Stimulated activated CD4-positive, alpha-beta T cell treated with anti-CD3 and anti-CD28 coated beads, Interleukin-4, amount 100 ng/mL, for 48 hours (primary cell): ENCODE measurements at regions not wholly inside any gene's neighbourhood (a gene's known extent, or its start where the extent isn't known, plus 50 kb on each side); places are given as distances from the start of the nearest gene placed in this dataset.
"Not testable (repeated sequence)": the region's sequence is repeated elsewhere in the genome, so short reads cannot be mapped to it uniquely, and the experiment has no call there.

Experiments
- DNase-seq, 2 donors: peaks; one replicate each; pipeline ENCODE4 v3.0.0-alpha.2; 2020; ENCODE audit warnings: low read depth in 2 of 2

DNA sequence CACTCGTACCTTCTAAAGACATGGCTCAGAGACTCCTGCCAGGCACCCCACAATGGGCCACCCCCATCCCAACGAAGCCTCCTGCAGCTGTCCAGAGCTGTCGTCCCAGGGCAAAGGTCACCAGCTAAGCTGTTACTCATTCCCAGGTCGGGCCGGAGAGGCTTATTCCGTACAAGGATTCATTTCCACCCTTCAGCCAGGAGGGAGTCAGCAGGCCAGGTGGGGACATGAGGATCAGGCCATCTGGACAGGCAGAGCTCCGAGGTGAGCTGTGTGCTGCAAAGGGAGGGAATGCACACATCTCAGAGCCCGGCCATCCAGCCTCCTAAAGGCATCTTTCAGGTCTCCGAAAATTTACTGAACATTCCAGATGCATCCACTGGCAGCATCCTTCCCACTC, 63.9 kb upstream of the NANOS1 start:
- DNase-seq: no peak

DNA sequence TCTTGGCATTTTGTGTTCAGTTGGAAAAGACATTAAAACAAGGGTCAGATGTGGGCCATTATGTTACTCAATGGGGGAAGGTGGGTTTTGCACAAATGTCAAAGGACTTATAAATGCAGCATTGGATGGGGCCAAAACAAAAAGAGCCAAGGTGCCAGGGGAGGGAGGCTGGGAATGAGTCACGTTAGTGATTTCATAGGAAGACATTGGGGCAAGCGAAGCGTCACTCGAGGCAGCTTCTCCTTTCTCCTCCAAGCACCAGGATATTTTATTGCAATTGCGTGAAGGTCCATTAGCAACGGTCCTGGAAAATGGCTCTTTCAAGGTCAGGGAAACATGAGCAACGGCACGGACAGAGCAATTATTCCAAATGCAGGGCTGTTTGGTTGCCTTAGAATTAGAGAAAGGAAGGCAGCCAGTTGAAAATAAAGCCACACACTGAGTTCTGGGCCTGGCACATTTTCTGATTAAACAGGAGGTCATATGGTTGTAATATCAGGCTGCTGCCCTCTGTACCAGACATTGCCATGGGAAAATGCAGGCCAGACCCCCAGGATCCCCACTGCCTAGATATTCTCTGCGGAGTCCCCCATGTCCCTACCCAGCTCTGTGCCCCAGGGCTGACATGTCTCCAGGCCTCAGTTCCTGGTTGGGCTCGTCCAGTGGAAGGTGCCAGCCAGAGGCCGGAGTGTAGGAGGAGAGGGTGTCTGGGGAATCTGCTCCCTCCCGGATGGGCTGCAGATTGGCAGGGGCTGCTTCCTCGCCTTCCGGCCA, 63.3 kb upstream of the NANOS1 start:
- no peak for DNase-seq

DNA sequence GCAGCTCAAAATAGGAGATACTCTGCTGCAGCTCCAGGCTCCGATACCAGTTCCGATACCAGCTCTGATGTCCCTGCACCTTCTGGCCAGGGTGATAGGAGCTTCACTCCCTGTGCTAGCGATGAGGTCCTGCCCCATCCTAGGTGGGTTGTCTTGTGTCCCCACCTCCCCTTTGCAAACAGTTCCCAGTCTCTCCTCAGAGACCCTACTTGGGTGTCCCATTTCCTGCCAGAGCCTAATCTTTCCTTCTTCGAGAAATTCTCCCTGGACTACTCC, 62.7 kb upstream of the NANOS1 start:
- DNase-seq: no peak

DNA sequence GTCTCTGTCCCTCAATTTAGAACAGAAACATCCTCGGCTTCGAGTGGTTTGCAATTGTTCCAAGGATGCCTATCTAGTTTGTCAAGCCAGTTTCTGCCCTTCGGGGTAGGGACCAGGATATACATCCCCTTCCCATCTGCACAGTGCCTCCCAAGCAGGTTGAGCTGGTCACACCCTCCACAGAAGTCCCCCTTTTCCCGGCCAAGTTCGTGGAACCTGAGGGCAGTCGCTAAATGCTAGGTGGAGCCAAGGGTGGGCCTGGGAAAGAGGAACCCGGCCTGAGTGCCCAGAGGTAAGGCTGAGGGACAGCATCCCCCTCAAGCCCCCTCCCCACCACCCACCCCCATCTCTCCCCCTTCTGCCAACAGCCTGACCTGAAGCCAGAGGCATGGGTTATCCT, 62.4 kb upstream of the NANOS1 start:
- DNase-seq: no peak

DNA sequence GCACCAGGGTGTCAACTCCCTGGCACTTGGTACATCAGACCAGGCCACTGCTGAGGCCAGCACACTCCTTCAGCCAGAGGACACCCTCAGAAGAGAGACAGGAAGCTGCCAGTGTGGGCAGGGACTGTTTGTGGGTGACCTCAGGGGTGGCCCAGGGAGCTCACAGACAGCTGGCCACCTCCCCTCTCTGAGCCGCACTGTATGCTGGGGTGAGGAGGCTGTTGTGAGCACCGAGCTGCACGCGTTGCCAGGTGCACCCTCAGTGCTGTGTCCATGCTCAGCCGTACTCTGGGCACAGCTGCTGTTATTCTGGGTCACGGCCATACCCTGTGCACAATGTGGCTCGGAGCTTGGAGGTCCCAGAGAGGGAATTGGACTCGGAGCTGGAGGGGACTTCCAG, 61.5 kb upstream of the NANOS1 start:
- DNase-seq: no peak

DNA sequence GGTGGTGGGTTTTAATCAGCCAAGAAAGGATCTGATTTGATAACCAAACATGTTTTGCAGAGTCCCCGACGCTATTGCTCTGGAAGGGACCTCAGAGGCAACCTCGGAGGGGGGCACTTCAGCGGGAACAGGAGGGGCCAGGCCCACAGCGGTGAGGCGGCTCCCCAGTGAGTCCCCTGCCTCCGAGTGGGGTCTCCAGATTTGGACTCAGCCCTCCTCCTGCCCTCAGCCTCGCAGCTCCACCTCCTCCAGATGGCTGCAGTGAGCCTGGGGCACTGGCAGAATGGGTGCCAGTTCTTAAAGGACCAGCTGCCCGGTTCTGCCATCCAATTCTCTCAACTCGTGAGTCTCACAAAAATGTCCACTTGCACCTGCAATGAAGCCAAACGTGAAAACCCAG, 61.0 kb upstream of the NANOS1 start:
- DNase-seq: no peak

DNA sequence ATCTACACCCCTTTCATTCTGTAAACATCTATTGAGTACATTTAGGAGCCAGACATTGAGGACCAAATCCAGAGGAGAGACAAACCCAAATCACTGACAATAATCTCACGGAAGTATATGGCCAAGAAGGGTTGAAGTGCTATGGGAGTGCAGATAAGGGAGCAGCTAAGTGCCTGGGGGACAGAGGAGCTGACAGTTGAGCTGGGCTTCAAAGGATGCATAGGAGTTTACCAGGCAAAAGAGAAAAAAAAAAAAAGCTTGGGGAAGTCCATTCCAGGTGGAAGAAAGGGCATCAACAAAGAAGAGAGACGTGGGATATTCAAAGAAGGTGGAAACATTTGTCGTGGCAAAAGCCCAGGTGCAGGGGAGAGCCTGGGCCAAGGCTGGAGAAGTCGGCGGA, 60.5 kb upstream of the NANOS1 start:
- no peak for DNase-seq

DNA sequence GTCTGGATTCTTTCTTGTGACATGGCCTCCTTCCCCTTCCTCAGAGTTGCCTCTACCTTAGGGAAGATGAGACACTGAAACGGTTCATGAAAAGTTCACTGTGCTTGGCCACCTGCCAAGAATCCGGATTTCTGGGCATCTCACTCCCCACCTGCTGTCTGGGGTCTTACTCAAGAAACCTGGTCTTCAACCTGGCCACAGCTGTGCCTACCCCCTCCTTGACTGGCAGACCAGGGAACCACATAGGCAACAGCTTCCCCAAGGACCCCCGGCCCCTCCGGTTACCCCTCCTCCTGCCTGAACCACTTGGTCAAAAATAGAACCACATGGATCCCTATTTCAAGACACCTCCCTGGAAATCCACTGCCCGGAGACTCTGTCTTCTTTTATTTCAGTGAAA, 58.7 kb upstream of the NANOS1 start:
- no peak for DNase-seq

DNA sequence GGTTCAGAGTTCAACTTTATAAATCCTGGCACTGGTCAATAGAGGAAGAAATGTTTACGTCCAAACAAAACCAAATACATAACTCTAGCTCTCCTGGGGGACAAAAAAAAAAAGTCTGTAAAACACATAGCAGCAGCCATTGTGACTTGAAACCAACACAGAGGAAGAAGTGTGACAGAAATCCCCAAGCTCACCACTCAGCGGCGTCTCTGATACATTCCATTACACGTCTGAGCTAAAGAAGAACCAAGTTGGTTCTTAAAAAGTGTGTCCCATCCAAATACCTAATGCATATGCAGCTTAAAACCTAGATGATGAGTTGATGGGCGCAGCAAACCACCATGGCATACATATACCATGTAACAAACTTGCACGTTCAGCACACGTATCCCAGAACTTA, 58.3 kb upstream of the NANOS1 start:
- no peak for DNase-seq

DNA sequence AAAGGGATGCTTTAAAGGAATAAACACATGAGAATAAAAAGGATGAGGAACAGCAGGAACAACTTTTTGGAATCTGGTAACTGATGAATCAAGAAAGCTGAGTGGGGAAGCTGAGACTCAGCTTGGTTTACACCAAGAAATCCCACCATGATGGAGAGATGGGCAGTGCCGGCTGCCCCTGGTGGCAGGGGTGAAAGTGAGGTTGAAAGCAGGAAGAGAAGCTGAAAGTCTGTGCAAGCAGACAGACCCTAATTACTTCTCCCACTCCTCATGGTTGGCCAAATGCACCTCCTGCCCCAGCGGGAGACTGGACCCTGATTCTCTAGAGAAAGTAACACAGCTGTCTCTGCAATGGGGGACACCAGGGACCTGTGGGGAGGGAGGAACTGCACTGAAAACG, 57.6 kb upstream of the NANOS1 start:
- no peak for DNase-seq

DNA sequence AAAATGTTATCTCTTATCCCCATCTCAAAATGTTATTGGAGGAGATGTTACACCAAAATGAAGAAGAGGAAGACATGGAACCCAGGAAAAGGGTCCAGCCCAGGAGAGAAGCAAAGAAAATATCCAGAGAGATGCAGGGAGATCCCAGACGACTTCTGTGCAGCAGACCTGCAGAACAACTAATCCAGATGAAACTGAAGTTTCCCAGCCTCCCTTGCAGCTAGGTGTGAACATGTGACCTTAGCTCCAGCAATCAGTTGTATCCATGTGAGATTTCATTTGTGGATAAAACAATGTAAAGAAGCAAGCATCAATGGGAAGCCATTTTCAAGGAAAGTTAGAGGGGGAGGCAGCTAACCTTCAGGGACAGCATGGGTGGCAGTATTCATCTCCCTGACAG, 55.8 kb upstream of the NANOS1 start:
- no peak for DNase-seq

DNA sequence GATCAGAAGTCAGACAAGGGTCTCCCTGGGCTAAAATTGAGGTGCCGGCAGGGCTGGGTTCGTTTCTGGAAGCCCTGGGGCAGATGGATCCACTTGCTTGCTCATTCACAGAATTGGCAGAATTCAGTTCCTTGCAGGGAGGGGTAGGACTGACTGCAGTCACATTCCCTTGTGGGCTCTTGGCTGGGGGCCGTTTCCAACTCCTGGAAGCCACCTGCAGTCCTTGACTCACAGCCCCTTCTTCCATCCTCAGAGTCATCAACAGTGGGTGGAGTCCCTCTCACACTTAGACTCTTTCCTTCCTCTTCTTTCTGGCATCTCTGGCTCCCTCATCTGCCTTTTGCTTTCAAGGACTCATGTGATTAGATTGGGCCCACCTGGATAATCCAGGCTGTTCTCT, 54.6 kb upstream of the NANOS1 start:
- DNase-seq: no peak

DNA sequence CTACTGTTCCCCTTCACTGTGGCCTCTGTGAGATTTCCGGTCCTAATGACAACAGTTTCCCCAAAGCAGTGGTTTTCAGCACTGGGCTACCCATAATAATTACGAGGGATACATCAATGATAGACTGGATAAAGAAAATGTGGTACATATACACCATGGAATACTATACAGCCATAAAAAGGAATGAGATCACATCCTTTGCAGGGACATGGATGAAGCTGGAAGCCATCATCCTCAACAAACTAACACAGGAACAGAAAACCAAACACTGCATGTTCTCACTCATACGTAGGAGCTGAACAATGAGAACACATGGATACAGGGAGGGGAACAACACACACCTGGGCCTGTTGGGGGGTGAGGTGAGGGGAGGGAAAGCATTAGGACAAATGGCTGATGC, 53.3 kb upstream of the NANOS1 start:
- DNase-seq: not testable (repeated sequence)

DNA sequence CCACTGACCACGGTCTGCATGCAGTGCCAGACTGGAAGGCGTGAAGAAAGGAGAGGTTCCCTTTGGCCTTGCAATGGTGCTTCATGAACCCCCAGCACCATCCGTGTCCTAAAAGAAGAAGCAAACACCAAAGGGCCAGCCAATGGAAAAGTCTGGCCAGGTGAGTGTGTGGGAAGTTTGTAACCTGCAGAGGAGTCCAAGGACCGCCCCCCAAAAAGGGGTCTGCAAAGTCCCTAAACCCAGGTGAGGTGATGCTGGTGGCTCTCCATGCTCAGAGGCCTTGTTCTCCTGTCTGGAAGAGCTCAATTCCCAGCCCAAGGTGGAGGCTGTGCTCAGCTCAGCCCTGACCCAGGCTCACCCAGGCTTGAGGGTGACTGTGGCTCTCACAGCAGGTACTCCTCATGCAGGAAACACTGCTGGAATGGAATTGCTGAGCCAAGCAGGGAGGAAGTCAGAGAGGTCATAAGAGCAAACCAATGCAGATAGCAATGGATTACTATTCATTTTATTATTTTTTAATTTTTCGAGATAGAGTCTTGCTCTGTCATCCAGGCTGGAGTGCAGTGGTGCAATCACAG, 52.4 kb upstream of the NANOS1 start:
- no peak for DNase-seq

DNA sequence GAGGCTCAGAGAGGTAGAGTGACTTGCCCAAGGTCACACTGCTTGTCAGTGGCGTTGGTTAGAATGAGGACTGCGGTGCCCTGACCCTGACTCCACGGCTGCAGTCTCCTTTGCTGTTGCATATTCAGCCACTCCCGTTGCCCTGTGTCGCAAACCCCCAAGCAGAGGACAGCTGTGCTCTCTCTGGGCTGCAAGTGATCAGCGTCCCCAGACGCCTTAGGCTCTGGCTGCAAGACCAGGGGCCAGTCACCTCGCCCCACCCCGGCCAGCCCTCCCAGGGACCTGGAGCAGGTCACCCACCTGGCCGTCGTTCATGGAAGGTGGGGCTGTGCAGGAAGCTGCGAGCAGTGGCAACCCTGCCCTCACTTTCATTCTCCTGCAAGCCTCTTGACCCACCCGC, 51.7 kb upstream of the NANOS1 start:
- DNase-seq: no peak

DNA sequence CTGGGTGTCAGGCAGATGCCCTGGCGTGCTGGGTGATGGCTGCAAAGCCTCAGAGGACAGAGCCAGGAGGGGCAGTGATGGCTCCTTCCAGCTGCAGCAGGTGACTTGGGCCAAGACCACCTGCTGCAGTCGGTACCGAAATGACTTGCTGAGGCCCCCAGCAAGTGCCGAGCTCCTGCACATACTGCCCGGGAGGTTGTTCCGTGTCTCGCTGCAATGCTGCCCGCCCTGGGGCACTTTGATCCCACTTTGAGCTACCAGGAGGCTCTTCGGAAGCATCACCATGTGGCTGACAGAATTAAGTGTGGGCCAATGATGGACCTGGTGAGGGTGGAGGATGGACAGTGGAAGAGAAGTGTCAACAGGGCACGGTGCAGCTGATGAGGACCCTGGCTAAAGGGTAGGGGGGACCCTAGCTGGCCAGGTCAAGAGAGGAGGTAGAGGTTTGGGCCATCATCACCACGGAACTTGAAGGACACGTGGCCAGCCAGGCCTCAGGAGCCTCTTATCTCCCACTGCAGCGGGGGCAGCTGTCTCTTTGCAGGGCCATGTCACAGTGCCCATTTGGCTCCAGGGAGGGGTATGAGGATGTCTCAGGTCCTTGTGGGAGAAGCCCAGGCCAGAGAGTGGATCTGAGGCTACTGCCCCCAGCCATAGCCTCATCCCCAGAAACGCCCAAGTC, 51.1 kb upstream of the NANOS1 start:
- DNase-seq: no peak

DNA sequence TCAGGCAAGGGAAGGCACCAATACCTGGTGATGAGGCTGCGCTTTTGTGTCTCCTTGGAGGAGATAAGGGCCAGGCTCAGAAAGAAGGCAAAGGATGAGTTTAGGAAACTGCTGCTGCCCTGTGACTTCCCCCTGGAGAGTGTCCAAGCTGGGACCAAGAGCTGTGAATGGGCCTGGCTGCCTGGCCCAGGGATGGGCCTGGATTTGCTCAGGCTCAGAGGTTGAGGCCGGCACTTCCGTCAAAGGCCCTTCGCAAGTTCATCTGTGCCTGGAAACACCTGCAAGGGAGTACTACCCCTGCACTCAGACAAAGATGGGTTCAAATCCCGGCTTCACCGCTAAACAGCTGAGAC, 50.5 kb upstream of the NANOS1 start:
- DNase-seq: no peak

DNA sequence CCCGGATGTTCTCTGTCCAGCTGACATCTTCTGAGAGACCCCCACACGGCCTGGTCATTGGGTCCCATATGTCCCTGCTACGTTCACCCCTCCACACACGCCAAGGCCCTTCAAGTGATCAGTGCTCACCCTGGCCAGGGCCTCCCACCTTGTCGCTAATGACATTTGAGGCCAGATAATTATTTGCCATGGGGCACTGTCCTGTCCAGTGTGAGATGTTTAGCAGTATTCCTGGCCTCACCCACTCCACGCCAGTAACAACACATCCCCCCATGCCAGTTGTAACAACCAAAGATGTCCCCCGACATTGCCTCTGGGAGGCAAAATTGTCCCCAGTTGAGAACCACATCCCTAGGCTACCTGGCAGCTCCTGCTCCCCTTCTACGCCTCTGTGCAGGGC, 49.9 kb upstream of the NANOS1 start:
- no peak for DNase-seq
